ENCODE measurements at regions not wholly inside any gene's neighbourhood (a gene's known extent, or its start where the extent isn't known, plus 50 kb on each side); places are given as distances from the start of the nearest gene placed in this dataset.

DNA sequence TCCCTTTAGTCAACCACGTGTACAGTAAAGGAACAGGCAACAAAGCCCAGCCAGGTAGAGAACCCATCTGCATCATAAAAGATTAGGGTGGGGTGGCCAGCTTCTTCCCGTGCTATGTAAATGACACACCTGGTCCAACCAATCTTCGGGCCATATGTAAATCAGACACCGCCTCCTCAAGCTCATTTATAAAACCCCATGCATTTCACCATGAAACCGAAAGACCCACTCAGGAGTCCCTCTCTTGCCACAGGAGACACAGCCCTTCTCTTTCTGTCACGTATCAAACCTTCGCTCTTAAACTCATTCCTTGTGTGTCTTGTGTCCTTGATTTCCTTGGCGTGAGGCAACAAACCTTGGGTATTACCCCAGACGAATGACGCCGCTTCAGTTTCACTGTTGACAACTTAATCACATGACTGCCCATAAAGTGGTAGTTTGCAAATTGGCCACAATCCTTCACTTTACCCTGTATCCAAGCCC, 59.8 kb upstream of the TBPL2 start:
- DNase-seq (ENCODE audit: low read depth in 1 of 2, low spot score in 1 of 2), result peak in 1 of 2 experiments; percentile 56
- no peak for TF ChIP-seq JUND (IDR thresholded peaks at IDR 0.05; ENCODE audit: low read depth)
- in situ Hi-C loops (cut with HindIII; ENCODE audit: low pct_unique_long_range_greater_than_20kb, low sequenced_read_pairs), result no loop called here

- TF ChIP-seq JUND (IDR thresholded peaks at IDR 0.05; ENCODE audit: low read depth), result no peak
- DNase-seq (ENCODE audit: low read depth in 1 of 2, low spot score in 1 of 2), result no peak
- in situ Hi-C loops (cut with HindIII; ENCODE audit: low pct_unique_long_range_greater_than_20kb, low sequenced_read_pairs), result no loop called here
Observed at GRCh38 chr14:55500708-55501107, 60.3 kb upstream of the TBPL2 start.

- in situ Hi-C loops (cut with HindIII; ENCODE audit: low pct_unique_long_range_greater_than_20kb, low sequenced_read_pairs), result no loop called here
- no peak for TF ChIP-seq JUND (IDR thresholded peaks at IDR 0.05; ENCODE audit: low read depth)
- no peak for DNase-seq (ENCODE audit: low read depth in 1 of 2, low spot score in 1 of 2)
Observed at GRCh38 chr14:55502746-55503284, 62.4 kb upstream of the TBPL2 start.

GRCh38 chr14:55505846-55506245, 65.4 kb upstream of the TBPL2 start:
- no peak for DNase-seq (ENCODE audit: low read depth in 1 of 2, low spot score in 1 of 2)
- no peak for TF ChIP-seq JUND (IDR thresholded peaks at IDR 0.05; ENCODE audit: low read depth)
- in situ Hi-C loops (cut with HindIII; ENCODE audit: low pct_unique_long_range_greater_than_20kb, low sequenced_read_pairs), result no loop called here

- DNase-seq (ENCODE audit: low read depth in 1 of 2, low spot score in 1 of 2), result no peak
- no peak for TF ChIP-seq JUND (IDR thresholded peaks at IDR 0.05; ENCODE audit: low read depth)
- in situ Hi-C loops (cut with HindIII; ENCODE audit: low pct_unique_long_range_greater_than_20kb, low sequenced_read_pairs), result no loop called here
Observed at GRCh38 chr14:55508676-55509075, 68.3 kb upstream of the TBPL2 start.

DNA sequence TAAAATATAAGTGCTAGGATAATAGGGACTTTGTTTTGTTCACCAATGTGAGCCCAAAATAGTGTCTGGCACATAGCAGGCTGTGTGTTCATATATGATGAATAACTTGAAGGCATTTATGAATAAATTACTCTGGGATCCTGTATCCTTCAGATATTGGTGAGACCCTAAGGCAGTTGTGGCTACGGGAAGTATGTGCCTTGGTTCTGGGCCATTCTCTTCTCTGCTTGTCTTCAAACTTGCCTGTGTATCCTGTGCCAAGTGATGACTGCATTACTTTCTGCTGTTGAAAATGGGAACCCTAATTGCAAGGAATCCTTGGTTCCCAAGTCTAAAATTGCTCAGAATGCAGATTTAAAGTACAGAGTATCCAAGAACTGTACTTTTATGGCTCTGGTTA, 67.6 kb upstream of the KTN1 start:
- no peak for DNase-seq (ENCODE audit: low read depth in 1 of 2, low spot score in 1 of 2)
- TF ChIP-seq JUND (IDR thresholded peaks at IDR 0.05; ENCODE audit: low read depth), result no peak

GRCh38 chr14:55513491-55513890, 66.5 kb upstream of the KTN1 start:
- no peak for DNase-seq (ENCODE audit: low read depth in 1 of 2, low spot score in 1 of 2)
- no peak for TF ChIP-seq JUND (IDR thresholded peaks at IDR 0.05; ENCODE audit: low read depth)
- in situ Hi-C loops (cut with HindIII; ENCODE audit: low pct_unique_long_range_greater_than_20kb, low sequenced_read_pairs), result no loop called here

More for the DNA sequence above, 67.6 kb upstream of the KTN1 start:
- in situ Hi-C loops (cut with HindIII; ENCODE audit: low pct_unique_long_range_greater_than_20kb, low sequenced_read_pairs), result no loop called here

GRCh38 chr14:55514819-55515490, 65.1 kb upstream of the KTN1 start:
- no peak for TF ChIP-seq JUND (IDR thresholded peaks at IDR 0.05; ENCODE audit: low read depth)
- in situ Hi-C loops (cut with HindIII; ENCODE audit: low pct_unique_long_range_greater_than_20kb, low sequenced_read_pairs), result no loop called here
- DNase-seq (ENCODE audit: low read depth in 1 of 2, low spot score in 1 of 2), result no peak

GRCh38 chr14:55516776-55517175, 63.2 kb upstream of the KTN1 start:
- TF ChIP-seq JUND (IDR thresholded peaks at IDR 0.05; ENCODE audit: low read depth), result no peak

GRCh38 chr14:55518391-55518790, 61.6 kb upstream of the KTN1 start:
- peak in 1 of 2 experiments; percentile 39 for DNase-seq (ENCODE audit: low read depth in 1 of 2, low spot score in 1 of 2)
- no peak for TF ChIP-seq JUND (IDR thresholded peaks at IDR 0.05; ENCODE audit: low read depth)
- in situ Hi-C loops (cut with HindIII; ENCODE audit: low pct_unique_long_range_greater_than_20kb, low sequenced_read_pairs), result no loop called here

More at GRCh38 chr14:55516776-55517175, 63.2 kb upstream of the KTN1 start:
- in situ Hi-C loops (cut with HindIII; ENCODE audit: low pct_unique_long_range_greater_than_20kb, low sequenced_read_pairs), result no loop called here
- DNase-seq (ENCODE audit: low read depth in 1 of 2, low spot score in 1 of 2), result no peak

- in situ Hi-C loops (cut with HindIII; ENCODE audit: low pct_unique_long_range_greater_than_20kb, low sequenced_read_pairs), result no loop called here
- DNase-seq (ENCODE audit: low read depth in 1 of 2, low spot score in 1 of 2), result peak in 1 of 2 experiments; percentile 64
- TF ChIP-seq JUND (IDR thresholded peaks at IDR 0.05; ENCODE audit: low read depth), result no peak
Observed at GRCh38 chr14:55519473-55520080, 60.4 kb upstream of the KTN1 start.

DNA sequence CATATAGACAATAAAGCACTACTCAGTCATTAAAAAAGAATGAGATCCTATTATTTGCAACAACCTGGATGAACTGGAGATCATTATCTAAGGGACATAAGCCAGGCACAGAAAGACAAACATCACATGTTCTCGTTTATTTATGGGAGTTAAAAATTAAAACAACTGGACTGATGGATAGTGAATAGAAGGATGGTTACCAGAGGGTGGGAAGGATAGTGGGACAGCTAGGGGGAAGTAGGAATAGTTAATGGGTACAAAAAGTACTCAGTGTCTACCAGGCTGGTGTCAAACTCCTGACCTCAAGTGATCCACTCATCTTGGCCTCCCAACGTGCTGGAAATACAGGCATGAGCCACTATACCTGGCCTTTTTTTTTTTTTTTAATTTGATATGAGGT, 56.7 kb upstream of the KTN1 start:
- DNase-seq (ENCODE audit: low read depth in 1 of 2, low spot score in 1 of 2), result no peak
- TF ChIP-seq JUND (IDR thresholded peaks at IDR 0.05; ENCODE audit: low read depth), result no peak
- in situ Hi-C loops (cut with HindIII; ENCODE audit: low pct_unique_long_range_greater_than_20kb, low sequenced_read_pairs), result no loop called here
